ENCODE measurements at regions not wholly inside any gene's neighbourhood (a gene's known extent, or its start where the extent isn't known, plus 50 kb on each side); places are given as distances from the start of the nearest gene placed in this dataset.
A peak's percentile ranks its signal among the peaks of the same experiment; 100 is the strongest.
"Not testable (repeated sequence)": the region's sequence is repeated elsewhere in the genome, so short reads cannot be mapped to it uniquely, and the experiment has no call there.

- peak in 3 of 56 donors; percentile 1 to 21 (median 4) for DNase-seq
These were observed 87.5 kb upstream of the RANBP3L start for GRCh38 chr5:36389245-36389644.

- DNase-seq = no peak
These were observed 88.9 kb upstream of the RANBP3L start for GRCh38 chr5:36390640-36391039.

GRCh38 chr5:36392186-36392585 lies 90.5 kb upstream of the RANBP3L start:
- no peak for DNase-seq

GRCh38 chr5:36392818-36393217 lies 91.1 kb upstream of the RANBP3L start:
- DNase-seq = no peak

- no peak for DNase-seq
These were observed 92.1 kb upstream of the RANBP3L start for GRCh38 chr5:36393656-36394428.

- no peak for DNase-seq
These were observed 93.6 kb upstream of the RANBP3L start for GRCh38 chr5:36395260-36395659.

- DNase-seq = not testable (repeated sequence)
These were observed 94.2 kb upstream of the RANBP3L start for GRCh38 chr5:36395947-36396346.

GRCh38 chr5:36396640-36397039 lies 94.9 kb upstream of the RANBP3L start:
- DNase-seq = no peak

- DNase-seq = no peak
These were observed 96.3 kb upstream of the RANBP3L start for GRCh38 chr5:36397901-36398536.

- no peak for DNase-seq
These were observed 100.8 kb upstream of the RANBP3L start for GRCh38 chr5:36402512-36402906.

- DNase-seq = peak in 5 of 56 donors; percentile 2 to 15 (median 5)
These were observed 102.1 kb upstream of the RANBP3L start for GRCh38 chr5:36403632-36404311.

- DNase-seq = no peak
These were observed 104.3 kb upstream of the RANBP3L start for GRCh38 chr5:36406023-36406422.

GRCh38 chr5:36407396-36407795 lies 105.7 kb upstream of the RANBP3L start:
- no peak for DNase-seq

GRCh38 chr5:36409711-36410110 lies 108.0 kb upstream of the RANBP3L start:
- DNase-seq = not testable (repeated sequence)

GRCh38 chr5:36410672-36411071 lies 109.0 kb upstream of the RANBP3L start:
- DNase-seq = not testable (repeated sequence)

GRCh38 chr5:36414869-36415282 lies 113.2 kb upstream of the RANBP3L start:
- no peak for DNase-seq

GRCh38 chr5:36416605-36417004 lies 114.9 kb upstream of the RANBP3L start:
- DNase-seq = no peak

- no peak for DNase-seq
These were observed 115.5 kb upstream of the RANBP3L start for GRCh38 chr5:36417221-36417620.

- no peak for DNase-seq
These were observed 116.0 kb upstream of the RANBP3L start for GRCh38 chr5:36417668-36418067.

GRCh38 chr5:36418152-36418979 lies 116.7 kb upstream of the RANBP3L start:
- no peak for DNase-seq

- no peak for DNase-seq
These were observed 119.6 kb upstream of the RANBP3L start for GRCh38 chr5:36421256-36421655.
